ENCODE measurements at regions not wholly inside any gene's neighbourhood (a gene's known extent, or its start where the extent isn't known, plus 50 kb on each side); places are given as distances from the start of the nearest gene placed in this dataset.
"Not testable (repeated sequence)": the region's sequence is repeated elsewhere in the genome, so short reads cannot be mapped to it uniquely, and the experiment has no call there.

GRCh38 chr2:241984658-241985057 lies 115.1 kb downstream of the RTP5 start:
- DNase-seq: no peak

- not testable (repeated sequence) for DNase-seq
Measured at GRCh38 chr2:241985161-241985985, 115.8 kb downstream of the RTP5 start.

- DNase-seq: no peak
Measured at GRCh38 chr2:241985986-241986329, 116.4 kb downstream of the RTP5 start.

GRCh38 chr2:241986836-241987641 lies 117.5 kb downstream of the RTP5 start:
- DNase-seq: no peak

GRCh38 chr2:241987726-241988125 lies 118.2 kb downstream of the RTP5 start:
- no peak for DNase-seq

GRCh38 chr2:241988146-241988545 lies 118.6 kb downstream of the RTP5 start:
- DNase-seq: no peak

GRCh38 chr2:241989074-241989473 lies 119.5 kb downstream of the RTP5 start:
- no peak for DNase-seq

GRCh38 chr2:241990466-241990865 lies 120.9 kb downstream of the RTP5 start:
- no peak for DNase-seq

GRCh38 chr2:241991299-241991698 lies 121.8 kb downstream of the RTP5 start:
- no peak for DNase-seq

- no peak for DNase-seq
Measured at GRCh38 chr2:241992753-241993152, 123.2 kb downstream of the RTP5 start.

GRCh38 chr2:241993386-241994005 lies 124.0 kb downstream of the RTP5 start:
- no peak for DNase-seq

GRCh38 chr2:241994086-241994485 lies 124.6 kb downstream of the RTP5 start:
- DNase-seq: no peak

- DNase-seq: no peak
Measured at GRCh38 chr2:241994556-241995213, 125.2 kb downstream of the RTP5 start.

- no peak for DNase-seq
Measured at GRCh38 chr2:241996100-241996499, 126.6 kb downstream of the RTP5 start.

- no peak for DNase-seq
Measured at GRCh38 chr2:241997017-241997416, 127.5 kb downstream of the RTP5 start.

- DNase-seq: no peak
Measured at GRCh38 chr2:241999184-241999583, 129.7 kb downstream of the RTP5 start.

GRCh38 chr2:242001853-242002252 lies 132.3 kb downstream of the RTP5 start:
- no peak for DNase-seq

GRCh38 chr2:242002944-242003343 lies 133.4 kb downstream of the RTP5 start:
- no peak for DNase-seq

- DNase-seq: no peak
Measured at GRCh38 chr2:242004223-242004901, 134.8 kb downstream of the RTP5 start.

- DNase-seq: no peak
Measured at GRCh38 chr2:242004902-242005230, 135.3 kb downstream of the RTP5 start.

- not testable (repeated sequence) for DNase-seq
Measured at GRCh38 chr2:242006091-242006634, 136.6 kb downstream of the RTP5 start.

- not testable (repeated sequence) for DNase-seq
Measured at GRCh38 chr2:242008908-242009307, 139.4 kb downstream of the RTP5 start.
